SK-N-SH treated with all-trans-retinoic acid at 6 μM for 48 hours (cell line): ENCODE measurements at regions not wholly inside any gene's neighbourhood (a gene's known extent, or its start where the extent isn't known, plus 50 kb on each side); places are given as distances from the start of the nearest gene placed in this dataset.

ENCODE experiments used
- ATAC-seq: fragments of 200-7000 bp; cut with Tn5 transposase; 3 replicates; pipeline ENCODE4 v1.9.1; 2020; ENCODE audit warnings: mild to moderate bottlenecking, moderate library complexity
- ARNTL ChIP-seq: fragments of 450-650 bp; formaldehyde crosslinking; IDR thresholded peaks from 2 replicates; pipeline ENCODE4 v1.5.0; 2020; ENCODE audit warnings: low read depth, mild to moderate bottlenecking, moderate library complexity, borderline replicate concordance
- BACH2 ChIP-seq: fragments of 250-450 bp; sonication (Bioruptor Pico); IDR thresholded peaks from 2 replicates; pipeline ENCODE4 v1.9.0; 2021; ENCODE audit warnings: mild to moderate bottlenecking, borderline replicate concordance
- CSDC2 ChIP-seq: fragments of 250-450 bp; sonication (Bioruptor Pico); IDR thresholded peaks from 2 replicates; pipeline ENCODE4 v1.5.0; 2020; ENCODE audit warnings: mild to moderate bottlenecking, moderate library complexity
- ESRRG ChIP-seq: fragments of 250-450 bp; sonication (Bioruptor Pico); IDR thresholded peaks from 2 replicates; pipeline ENCODE4 v1.6.1; 2021; ENCODE audit warnings: mild to moderate bottlenecking
- GLIS3 ChIP-seq: fragments of 250-450 bp; sonication (Bioruptor Pico); IDR thresholded peaks from 2 replicates; pipeline ENCODE4 v1.5.0; 2020; ENCODE audit warnings: mild to moderate bottlenecking, moderate library complexity
- ISL1 ChIP-seq: fragments of 250-450 bp; sonication (Bioruptor Pico); IDR thresholded peaks from 2 replicates; pipeline ENCODE4 v2.1.2; 2022; ENCODE audit warnings: mild to moderate bottlenecking, moderate library complexity
- OSR1 ChIP-seq: fragments of 250-450 bp; sonication (Bioruptor Pico); IDR thresholded peaks from 2 replicates; pipeline ENCODE4 v1.8.0; 2022; ENCODE audit warnings: moderate library complexity, mild to moderate bottlenecking, inconsistent platforms
- PPARA ChIP-seq: fragments of 250-450 bp; sonication (Bioruptor Pico); IDR thresholded peaks from 2 replicates; pipeline ENCODE4 v1.5.0; 2020; ENCODE audit warnings: mild to moderate bottlenecking, borderline replicate concordance
- RARB ChIP-seq: fragments of 250-450 bp; sonication (Bioruptor Pico); IDR thresholded peaks from 2 replicates; pipeline ENCODE4 v1.8.0; 2021; ENCODE audit warnings: mild to moderate bottlenecking, moderate library complexity
- SNAI2 ChIP-seq: fragments of 250-450 bp; sonication (Bioruptor Pico); IDR thresholded peaks from 2 replicates; pipeline ENCODE4 v1.5.0; 2020; ENCODE audit warnings: mild to moderate bottlenecking, moderate library complexity
- TCF4 ChIP-seq: fragments of 250-450 bp; sonication (Bioruptor Pico); IDR thresholded peaks from 2 replicates; pipeline ENCODE4 v1.8.0; 2021; ENCODE audit warnings: mild to moderate bottlenecking, moderate library complexity, borderline replicate concordance
- TOX ChIP-seq: fragments of 250-450 bp; sonication (Bioruptor Pico); IDR thresholded peaks from 2 replicates; pipeline ENCODE4 v1.8.0; 2021; ENCODE audit warnings: mild to moderate bottlenecking, moderate library complexity, borderline replicate concordance
- ZC3H10 ChIP-seq: fragments of 250-450 bp; sonication (Bioruptor Pico); IDR thresholded peaks from 2 replicates; pipeline ENCODE4 v1.5.1; 2021; ENCODE audit warnings: mild to moderate bottlenecking, moderate library complexity
- ZFP30 ChIP-seq: fragments of 450-650 bp; formaldehyde crosslinking; IDR thresholded peaks from 2 replicates; pipeline ENCODE4 v1.5.0; 2022; ENCODE audit warnings: mild to moderate bottlenecking, moderate library complexity
- ZNF565 ChIP-seq: fragments of 450-650 bp; formaldehyde crosslinking; conservative IDR thresholded peaks from 2 replicates; pipeline ENCODE4 v1.5.0; 2020; ENCODE audit warnings: low read depth, mild to moderate bottlenecking, moderate library complexity
- ZNF70 ChIP-seq: fragments of 450-650 bp; formaldehyde crosslinking; IDR thresholded peaks from 2 replicates; pipeline ENCODE4 v1.5.0; 2020; ENCODE audit warnings: mild to moderate bottlenecking, moderate library complexity
- ZNF8 ChIP-seq: fragments of 450-650 bp; formaldehyde crosslinking; IDR thresholded peaks from 2 replicates; pipeline ENCODE4 v1.5.0; 2020; ENCODE audit warnings: mild to moderate bottlenecking, moderate library complexity
- TF ChIP-seq, protein P1 (sequence below): fragments of 250-450 bp; sonication (Bioruptor Pico); IDR thresholded peaks from 2 replicates; pipeline ENCODE4 v1.5.1; 2020; ENCODE audit warnings: low read depth, mild to moderate bottlenecking, moderate library complexity
- TF ChIP-seq, protein P2 (sequence below): fragments of 250-450 bp; sonication (Bioruptor Pico); IDR thresholded peaks from 2 replicates; pipeline ENCODE4 v1.8.0; 2021; ENCODE audit warnings: low read depth, mild to moderate bottlenecking, moderate library complexity, borderline replicate concordance
- TF ChIP-seq, protein P3 (sequence below): fragments of 250-450 bp; sonication (Bioruptor Pico); IDR thresholded peaks from 2 replicates; pipeline ENCODE4 v1.5.1; 2021; ENCODE audit warnings: mild to moderate bottlenecking, moderate library complexity
- TF ChIP-seq, protein P4 (sequence below): fragments of 250-450 bp; sonication (Bioruptor Pico); IDR thresholded peaks from 2 replicates; pipeline ENCODE4 v1.5.0; 2020; ENCODE audit warnings: mild to moderate bottlenecking, moderate library complexity
- TF ChIP-seq, protein P5 (sequence below): fragments of 250-450 bp; sonication (Bioruptor Pico); IDR thresholded peaks from 2 replicates; pipeline ENCODE4 v1.8.0; 2020; ENCODE audit warnings: mild to moderate bottlenecking, moderate library complexity, borderline replicate concordance

DNA sequence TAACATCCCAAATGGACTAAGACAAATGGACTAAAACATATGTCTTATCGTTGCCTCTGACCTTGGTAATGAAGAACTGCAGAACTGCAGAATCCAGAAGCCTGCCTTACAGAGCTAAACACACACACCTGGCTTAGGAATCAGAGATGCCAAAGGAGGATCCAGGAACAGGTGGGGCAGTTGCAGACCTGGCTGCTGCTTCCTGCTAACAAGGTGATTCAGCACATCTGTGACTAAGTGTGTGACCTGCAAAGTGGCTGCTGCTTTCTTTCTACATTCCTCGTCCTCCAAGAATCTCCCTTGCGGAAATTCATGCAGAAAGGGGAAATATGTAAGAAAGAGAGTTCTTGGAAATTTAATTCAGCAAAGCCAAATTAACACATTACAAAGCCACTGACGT lies 96.8 kb upstream of the NLGN4X start:
- TF ChIP-seq, protein P1, sequence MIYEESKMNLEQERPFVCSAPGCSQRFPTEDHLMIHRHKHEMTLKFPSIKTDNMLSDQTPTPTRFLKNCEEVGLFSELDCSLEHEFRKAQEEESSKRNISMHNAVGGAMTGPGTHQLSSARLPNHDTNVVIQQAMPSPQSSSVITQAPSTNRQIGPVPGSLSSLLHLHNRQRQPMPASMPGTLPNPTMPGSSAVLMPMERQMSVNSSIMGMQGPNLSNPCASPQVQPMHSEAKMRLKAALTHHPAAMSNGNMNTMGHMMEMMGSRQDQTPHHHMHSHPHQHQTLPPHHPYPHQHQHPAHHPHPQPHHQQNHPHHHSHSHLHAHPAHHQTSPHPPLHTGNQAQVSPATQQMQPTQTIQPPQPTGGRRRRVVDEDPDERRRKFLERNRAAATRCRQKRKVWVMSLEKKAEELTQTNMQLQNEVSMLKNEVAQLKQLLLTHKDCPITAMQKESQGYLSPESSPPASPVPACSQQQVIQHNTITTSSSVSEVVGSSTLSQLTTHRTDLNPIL (CRISPR knock-in tag) = no peak
- TF ChIP-seq ZNF565 (CRISPR knock-in tag) (no peak), ARNTL (no peak), RARB (CRISPR knock-in tag) (no peak), TCF4 (no peak), ESRRG (CRISPR knock-in tag) (no peak), ZNF70 (CRISPR knock-in tag) (no peak), BACH2 (CRISPR knock-in tag) (no peak), PPARA (CRISPR knock-in tag) (no peak), TOX (no peak), SNAI2 (no peak), ZNF8 (CRISPR knock-in tag) (no peak), ZC3H10 (CRISPR knock-in tag) (no peak), GLIS3 (CRISPR knock-in tag) (no peak)
- TF ChIP-seq, protein P2, sequence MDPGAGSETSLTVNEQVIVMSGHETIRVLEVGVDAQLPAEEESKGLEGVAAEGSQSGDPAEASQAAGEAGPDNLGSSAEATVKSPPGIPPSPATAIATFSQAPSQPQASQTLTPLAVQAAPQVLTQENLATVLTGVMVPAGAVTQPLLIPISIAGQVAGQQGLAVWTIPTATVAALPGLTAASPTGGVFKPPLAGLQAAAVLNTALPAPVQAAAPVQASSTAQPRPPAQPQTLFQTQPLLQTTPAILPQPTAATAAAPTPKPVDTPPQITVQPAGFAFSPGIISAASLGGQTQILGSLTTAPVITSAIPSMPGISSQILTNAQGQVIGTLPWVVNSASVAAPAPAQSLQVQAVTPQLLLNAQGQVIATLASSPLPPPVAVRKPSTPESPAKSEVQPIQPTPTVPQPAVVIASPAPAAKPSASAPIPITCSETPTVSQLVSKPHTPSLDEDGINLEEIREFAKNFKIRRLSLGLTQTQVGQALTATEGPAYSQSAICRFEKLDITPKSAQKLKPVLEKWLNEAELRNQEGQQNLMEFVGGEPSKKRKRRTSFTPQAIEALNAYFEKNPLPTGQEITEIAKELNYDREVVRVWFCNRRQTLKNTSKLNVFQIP = no peak
- TF ChIP-seq, protein P3, sequence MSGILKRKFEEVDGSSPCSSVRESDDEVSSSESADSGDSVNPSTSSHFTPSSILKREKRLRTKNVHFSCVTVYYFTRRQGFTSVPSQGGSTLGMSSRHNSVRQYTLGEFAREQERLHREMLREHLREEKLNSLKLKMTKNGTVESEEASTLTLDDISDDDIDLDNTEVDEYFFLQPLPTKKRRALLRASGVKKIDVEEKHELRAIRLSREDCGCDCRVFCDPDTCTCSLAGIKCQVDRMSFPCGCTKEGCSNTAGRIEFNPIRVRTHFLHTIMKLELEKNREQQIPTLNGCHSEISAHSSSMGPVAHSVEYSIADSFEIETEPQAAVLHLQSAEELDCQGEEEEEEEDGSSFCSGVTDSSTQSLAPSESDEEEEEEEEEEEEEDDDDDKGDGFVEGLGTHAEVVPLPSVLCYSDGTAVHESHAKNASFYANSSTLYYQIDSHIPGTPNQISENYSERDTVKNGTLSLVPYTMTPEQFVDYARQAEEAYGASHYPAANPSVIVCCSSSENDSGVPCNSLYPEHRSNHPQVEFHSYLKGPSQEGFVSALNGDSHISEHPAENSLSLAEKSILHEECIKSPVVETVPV (CRISPR knock-in tag) = no peak
- TF ChIP-seq, protein P4, sequence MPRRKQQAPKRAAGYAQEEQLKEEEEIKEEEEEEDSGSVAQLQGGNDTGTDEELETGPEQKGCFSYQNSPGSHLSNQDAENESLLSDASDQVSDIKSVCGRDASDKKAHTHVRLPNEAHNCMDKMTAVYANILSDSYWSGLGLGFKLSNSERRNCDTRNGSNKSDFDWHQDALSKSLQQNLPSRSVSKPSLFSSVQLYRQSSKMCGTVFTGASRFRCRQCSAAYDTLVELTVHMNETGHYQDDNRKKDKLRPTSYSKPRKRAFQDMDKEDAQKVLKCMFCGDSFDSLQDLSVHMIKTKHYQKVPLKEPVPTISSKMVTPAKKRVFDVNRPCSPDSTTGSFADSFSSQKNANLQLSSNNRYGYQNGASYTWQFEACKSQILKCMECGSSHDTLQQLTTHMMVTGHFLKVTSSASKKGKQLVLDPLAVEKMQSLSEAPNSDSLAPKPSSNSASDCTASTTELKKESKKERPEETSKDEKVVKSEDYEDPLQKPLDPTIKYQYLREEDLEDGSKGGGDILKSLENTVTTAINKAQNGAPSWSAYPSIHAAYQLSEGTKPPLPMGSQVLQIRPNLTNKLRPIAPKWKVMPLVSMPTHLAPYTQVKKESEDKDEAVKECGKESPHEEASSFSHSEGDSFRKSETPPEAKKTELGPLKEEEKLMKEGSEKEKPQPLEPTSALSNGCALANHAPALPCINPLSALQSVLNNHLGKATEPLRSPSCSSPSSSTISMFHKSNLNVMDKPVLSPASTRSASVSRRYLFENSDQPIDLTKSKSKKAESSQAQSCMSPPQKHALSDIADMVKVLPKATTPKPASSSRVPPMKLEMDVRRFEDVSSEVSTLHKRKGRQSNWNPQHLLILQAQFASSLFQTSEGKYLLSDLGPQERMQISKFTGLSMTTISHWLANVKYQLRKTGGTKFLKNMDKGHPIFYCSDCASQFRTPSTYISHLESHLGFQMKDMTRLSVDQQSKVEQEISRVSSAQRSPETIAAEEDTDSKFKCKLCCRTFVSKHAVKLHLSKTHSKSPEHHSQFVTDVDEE (CRISPR knock-in tag) = no peak
- no peak for ATAC-seq

DNA sequence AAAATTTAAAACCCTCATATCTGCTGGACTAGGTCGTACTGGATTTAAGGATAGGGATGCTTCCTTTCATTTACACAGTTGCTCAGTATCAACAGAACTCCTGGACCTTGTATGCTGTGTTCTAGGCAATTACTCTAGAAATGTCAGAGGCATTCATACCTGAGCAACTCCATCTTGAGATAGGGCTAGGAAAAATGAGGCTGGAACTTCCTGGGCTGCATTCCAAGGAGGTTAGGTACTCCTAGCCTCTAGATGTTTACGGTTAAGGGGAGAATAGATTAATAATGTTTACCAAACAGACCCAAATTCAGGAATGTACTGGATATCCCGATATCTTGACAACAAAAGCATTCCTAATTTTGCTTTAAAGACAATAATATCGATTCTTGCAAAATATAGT lies 84.7 kb upstream of the NLGN4X start:
- TF ChIP-seq, protein P2 = no peak
- TF ChIP-seq, protein P5, sequence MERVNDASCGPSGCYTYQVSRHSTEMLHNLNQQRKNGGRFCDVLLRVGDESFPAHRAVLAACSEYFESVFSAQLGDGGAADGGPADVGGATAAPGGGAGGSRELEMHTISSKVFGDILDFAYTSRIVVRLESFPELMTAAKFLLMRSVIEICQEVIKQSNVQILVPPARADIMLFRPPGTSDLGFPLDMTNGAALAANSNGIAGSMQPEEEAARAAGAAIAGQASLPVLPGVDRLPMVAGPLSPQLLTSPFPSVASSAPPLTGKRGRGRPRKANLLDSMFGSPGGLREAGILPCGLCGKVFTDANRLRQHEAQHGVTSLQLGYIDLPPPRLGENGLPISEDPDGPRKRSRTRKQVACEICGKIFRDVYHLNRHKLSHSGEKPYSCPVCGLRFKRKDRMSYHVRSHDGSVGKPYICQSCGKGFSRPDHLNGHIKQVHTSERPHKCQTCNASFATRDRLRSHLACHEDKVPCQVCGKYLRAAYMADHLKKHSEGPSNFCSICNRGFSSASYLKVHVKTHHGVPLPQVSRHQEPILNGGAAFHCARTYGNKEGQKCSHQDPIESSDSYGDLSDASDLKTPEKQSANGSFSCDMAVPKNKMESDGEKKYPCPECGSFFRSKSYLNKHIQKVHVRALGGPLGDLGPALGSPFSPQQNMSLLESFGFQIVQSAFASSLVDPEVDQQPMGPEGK (CRISPR knock-in tag) = no peak
- no peak for TF ChIP-seq CSDC2 (CRISPR knock-in tag)
- no peak for ATAC-seq

DNA sequence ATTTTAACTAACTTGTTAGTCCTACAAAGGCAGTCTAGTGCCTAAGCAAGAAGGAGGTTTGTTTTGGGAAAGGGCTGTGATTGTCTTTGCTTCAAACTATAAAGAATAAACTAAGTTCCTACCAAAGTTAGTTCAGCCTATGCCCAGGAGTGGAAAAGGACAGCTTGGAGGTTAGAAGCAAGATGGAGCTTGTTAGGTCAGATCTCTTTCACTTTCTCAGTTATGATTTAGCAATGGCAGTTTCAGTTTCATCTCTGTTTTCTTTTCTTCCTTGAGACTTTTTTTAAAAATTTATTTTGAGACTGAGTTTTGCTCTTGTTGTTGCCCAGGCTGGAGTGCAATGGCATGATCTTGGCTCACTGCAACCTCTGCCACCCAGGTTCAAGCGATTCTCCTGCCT lies 82.9 kb upstream of the NLGN4X start:
- ATAC-seq = no peak

More for the DNA sequence above, 82.9 kb upstream of the NLGN4X start:
- TF ChIP-seq, protein P3 (CRISPR knock-in tag) = no peak
- TF ChIP-seq ISL1 (no peak), ZNF8 (CRISPR knock-in tag) (no peak), TCF4 (no peak), ZFP30 (CRISPR knock-in tag) (no peak), OSR1 (CRISPR knock-in tag) (no peak), GLIS3 (CRISPR knock-in tag) (no peak), SNAI2 (no peak), ZNF565 (CRISPR knock-in tag) (no peak)
- TF ChIP-seq, protein P4 (CRISPR knock-in tag) = no peak
- TF ChIP-seq, protein P2 = no peak
